GM13976 (cell line): ENCODE measurements at regions not wholly inside any gene's neighbourhood (a gene's known extent, or its start where the extent isn't known, plus 50 kb on each side); places are given as distances from the start of the nearest gene placed in this dataset.

Experiments used
- DNase-seq: peaks from one replicate; pipeline ENCODE4 v3.0.0; 2012; ENCODE audit warnings: low spot score
- CTCF ChIP-seq: IDR thresholded peaks from 2 replicates; pipeline ENCODE4 v1.5.1; 2012; ENCODE audit warnings: borderline replicate concordance, mild to moderate bottlenecking; ENCODE audit not compliant: insufficient read depth; ENCODE audit errors: extremely low read depth, missing control alignments, control extremely low read depth
- in situ Hi-C: fragments of 300-500 bp; cut with MboI; formaldehyde crosslinking; loops from one replicate; pipeline ENCODE4 v1.12.0; 2022; ENCODE audit warnings: low sequenced_read_pairs, mixed read lengths, inconsistent platforms; ENCODE audit not compliant: unreplicated experiment

DNA sequence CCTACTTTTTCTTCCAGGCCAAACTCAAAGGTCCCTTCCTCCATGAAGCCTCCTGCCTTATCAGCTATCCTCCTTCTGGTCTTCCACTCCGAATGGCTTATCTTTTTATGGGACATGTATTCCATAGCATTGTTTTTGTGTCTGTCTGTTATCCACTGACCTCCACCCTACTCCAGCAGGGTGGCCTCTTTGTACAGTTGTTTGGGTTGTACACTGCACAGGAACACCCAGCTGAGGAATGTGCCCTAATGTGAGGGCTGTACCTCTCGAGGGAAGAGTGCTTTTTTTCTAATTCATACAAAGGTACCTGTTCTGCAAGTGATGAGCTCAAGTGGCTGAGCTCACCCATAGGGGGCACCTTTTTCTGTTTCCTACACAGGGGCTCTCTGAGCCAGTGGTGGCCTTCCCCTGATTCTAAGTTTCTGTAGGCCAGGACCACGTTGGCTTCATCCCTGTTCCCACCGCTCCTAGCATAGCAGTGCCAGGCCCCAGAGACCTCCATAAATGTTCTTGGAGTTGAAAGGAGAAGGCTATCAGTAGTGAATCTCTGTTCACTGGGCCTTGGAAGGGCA, 108.2 kb downstream of the FOXD2 start:
- no peak for DNase-seq
- TF ChIP-seq CTCF: no peak
- in situ Hi-C loops: no loop called here

DNA sequence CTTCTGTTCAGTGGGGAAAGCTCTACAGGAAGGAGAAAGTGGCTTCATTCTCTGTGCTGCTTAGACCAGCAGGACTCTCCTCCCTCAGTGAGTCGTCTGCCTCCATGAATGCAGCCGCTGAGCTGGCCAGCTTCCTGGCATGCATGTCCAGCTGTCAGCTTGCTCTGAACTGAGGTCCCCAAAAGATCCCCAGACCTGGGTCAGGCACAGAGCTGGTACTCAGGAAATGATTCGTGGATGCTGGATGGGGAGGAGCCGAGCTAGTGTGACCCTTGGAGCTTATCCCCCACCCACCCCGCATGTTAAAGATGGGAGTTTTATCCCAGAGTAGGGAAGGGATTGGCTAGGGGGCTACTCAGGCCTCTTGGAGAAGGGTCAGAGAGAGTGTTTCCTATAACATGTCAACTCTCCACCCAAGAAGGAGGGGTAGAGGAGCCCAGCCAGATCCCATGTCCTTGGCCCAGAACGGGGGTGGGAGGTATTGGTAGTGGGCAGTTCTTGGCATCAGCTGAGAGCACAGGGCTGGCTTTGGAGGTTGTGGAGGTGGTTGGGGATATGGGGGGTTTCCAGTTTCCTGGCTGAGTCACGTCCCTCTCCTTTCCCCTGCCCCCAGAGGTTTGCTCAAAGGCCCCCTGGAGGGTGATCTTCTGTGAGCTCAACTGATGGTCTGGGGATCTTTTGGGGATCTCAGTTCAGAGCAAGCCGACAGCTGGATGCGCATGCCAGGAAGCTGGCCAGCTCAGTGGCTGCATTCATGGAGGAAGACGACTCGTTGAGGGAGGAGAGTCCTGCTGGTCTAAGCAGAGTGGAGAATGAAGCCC, 110.1 kb downstream of the FOXD2 start:
- no peak for TF ChIP-seq CTCF
- DNase-seq: no peak
- in situ Hi-C loops: no loop called here

DNA sequence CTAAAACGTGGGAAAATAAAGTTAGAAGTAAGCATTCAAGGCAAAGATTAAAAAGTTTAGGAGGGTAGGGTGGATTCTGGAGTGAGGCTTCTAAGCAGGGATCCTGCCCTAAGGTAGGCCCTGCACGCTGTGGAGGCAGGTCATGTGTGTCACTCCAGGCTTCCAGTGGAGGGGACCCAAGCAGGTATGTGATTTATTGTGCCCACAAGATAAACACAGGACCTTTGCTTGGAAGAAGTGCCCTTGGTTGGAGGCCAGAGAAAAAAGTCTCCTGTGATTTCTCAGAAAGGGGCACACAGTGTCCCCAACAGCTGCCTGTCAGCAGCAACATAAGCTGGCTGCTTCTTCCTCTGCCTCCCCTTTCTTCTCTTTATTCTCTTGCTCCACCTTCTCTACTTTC, 110.8 kb downstream of the FOXD2 start:
- no peak for DNase-seq
- TF ChIP-seq CTCF: no peak
- in situ Hi-C loops: no loop called here

GRCh38 chr1:47549532-47549931, 111.7 kb downstream of the FOXD2 start:
- TF ChIP-seq CTCF: no peak
- DNase-seq: no peak
- in situ Hi-C loops: no loop called here

GRCh38 chr1:47550929-47551328, 113.1 kb downstream of the FOXD2 start:
- in situ Hi-C loops: no loop called here
- no peak for TF ChIP-seq CTCF
- no peak for DNase-seq

DNA sequence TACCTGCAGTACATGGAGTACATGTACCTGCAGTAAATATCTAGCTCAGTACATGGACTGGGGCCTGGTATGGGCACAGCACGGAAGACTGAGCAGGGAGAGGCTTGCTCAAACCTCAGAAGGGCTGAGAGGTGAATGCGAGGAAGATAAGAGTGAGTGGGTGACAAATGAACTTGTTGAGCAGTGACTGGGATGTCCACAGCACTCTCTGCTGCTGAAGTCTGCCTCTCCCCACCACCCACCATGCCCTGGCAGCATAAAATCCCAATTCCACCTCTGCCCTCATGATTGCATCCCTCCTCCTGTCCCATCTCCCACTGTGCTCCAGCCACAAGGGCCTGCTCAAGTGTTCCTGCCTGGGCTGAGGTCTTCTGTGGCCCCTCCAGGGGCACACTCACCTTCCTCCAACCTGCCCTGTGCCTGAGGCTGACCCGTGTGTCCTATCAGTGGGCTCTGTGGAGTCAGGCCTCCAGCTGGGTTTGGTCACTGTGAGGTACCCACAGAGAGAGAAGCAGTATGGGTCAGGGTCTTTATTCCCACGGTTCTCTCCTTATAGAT, 114.2 kb downstream of the FOXD2 start:
- in situ Hi-C loops: no loop called here
- TF ChIP-seq CTCF: no peak
- no peak for DNase-seq
